Pancreas (tissue), 10 donors: ENCODE measurements at regions not wholly inside any gene's neighbourhood (a gene's known extent, or its start where the extent isn't known, plus 50 kb on each side); places are given as distances from the start of the nearest gene placed in this dataset.

ENCODE experiments used
- ATAC-seq, 4 donors: fragments of 200-7000 bp; cut with Tn5 transposase; one replicate each; pipeline versions ENCODE4 v1.8.0 to v1.9.1; 2020; ENCODE audit warnings: mild to moderate bottlenecking in 4 of 4, moderate library complexity in 4 of 4
- DNase-seq, 6 donors: peaks; one replicate each; pipeline ENCODE4 v3.0.0-alpha.2; 2020
- FAIRE-seq: peaks from 2 replicates; lab custom pipeline; 2012; peaks lifted over from hg19 to GRCh38; lab: Jason Lieb, UNC
- H3K27ac ChIP-seq, 4 donors: fragments of 200-600 bp; sonication (generic); 1 replicate in 3 of 4; 2 replicates in 1 of 4; pipeline versions ENCODE4 v1.5.0 to v1.8.0; 2020
- H3K27me3 ChIP-seq, 4 donors: fragments of 200-600 bp; one replicate each; pipeline ENCODE4 v1.8.0; 2021
- H3K36me3 ChIP-seq, 3 donors: fragments of 200-600 bp; sonication (generic) in 1 of 3; one replicate each; pipeline versions ENCODE4 v1.5.0 to v1.8.0; 2020 to 2021
- H3K4me1 ChIP-seq, 3 donors: fragments of 200-600 bp; one replicate each; pipeline ENCODE4 v1.8.0; 2021
- H3K4me3 ChIP-seq, 4 donors: fragments of 200-600 bp; sonication (generic) in 2 of 4; one replicate each; pipeline versions ENCODE4 v1.5.0 to v1.8.0; 2020 to 2021
- H3K9me3 ChIP-seq, 4 donors: fragments of 200-600 bp; one replicate each; pipeline ENCODE4 v1.8.0; 2021
- CTCF ChIP-seq, 4 donors: fragments of 200-600 bp; sonication (generic) in 3 of 4; IDR thresholded peaks; one replicate each; pipeline versions ENCODE4 v1.5.0 to v1.8.0; 2021; ENCODE audit warnings: antibody characterized with exemption in 4 of 4
- WGBS, 2 donors: extraction: QIAGEN DNeasy Blood & Tissue Kit; methylation state at CpG; one replicate each; pipeline ENCODE4 v1.1.7; 2013; 5-methylcytosine and 5-hydroxymethylcytosine counted together
- intact Hi-C, 3 donors: fragments of 100-400 bp; cut with DNase I; formaldehyde crosslinking; loops; one replicate each; pipeline versions ENCODE4 v1.11.1 to v1.14.2; 2022
- donor health status: healthy with polysubstance abuse.
- donor health status: DM: no; HTN: no; CAD: no; lungs with moderate emphysema.
- donor health status: DM: no; HTN: no; CAD: no.
- donor health status: control.
- donor health status: control.
- donor health status: Bipolar disorder and iron deficiency.
- donor health status: DM: yes; HTN: yes; CAD: no.
- donor health status: DM: no; HTN: no; CAD: no.
- donor health status: DM: no; HTN: no; CAD: no.
- donor health status: DM: yes; HTN: yes; CAD: no.

DNA sequence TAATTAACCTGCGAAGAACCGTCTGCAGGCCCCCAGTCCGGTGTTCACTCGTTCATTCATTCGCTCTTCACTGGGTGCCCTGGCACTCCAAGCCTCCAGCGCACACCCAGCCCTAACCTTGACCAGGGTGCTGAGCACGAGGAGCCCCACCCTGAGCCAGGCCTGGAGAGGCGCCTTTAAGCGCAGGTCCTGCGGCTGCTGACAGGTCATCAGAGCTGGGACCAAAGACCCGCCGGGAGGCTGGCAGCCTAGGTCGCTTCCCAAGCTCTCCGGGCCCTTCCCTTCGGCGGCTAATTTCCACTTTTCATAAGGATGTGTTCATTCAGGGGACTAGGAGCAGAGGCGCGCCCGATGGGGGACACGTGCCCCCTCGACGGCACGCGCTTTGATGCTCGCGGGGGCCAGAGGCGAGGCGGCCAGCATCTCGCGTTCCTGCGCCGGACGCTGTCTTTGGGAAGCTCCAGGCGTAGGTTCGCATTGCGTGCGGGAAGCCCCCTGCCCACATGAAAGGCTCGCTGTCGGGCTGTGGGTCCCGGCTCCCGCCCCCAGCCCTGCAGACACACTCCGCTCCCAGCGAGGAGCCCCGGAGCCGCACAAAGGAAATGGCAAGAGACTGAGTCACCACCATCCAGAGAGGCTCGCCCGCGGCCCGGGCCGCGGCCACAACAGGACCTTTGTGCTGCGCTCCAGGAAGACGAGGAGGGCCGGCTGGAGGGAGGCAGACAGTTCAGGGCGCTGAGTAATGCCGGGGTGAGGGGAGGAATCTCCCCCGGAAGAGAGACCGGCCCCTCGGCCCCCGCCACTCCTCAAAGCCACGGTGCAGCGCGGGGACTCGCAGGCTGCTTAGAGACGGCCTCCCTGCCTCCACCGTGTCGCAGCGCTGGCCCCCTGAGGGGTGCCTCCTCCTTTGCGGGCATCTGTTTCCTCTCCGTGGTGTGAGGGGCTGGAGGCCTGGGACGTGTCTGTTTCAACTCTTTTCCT, 266.4 kb upstream of the HES1 start:
- no peak overlapping the region for H3K4me3 ChIP-seq
- no peaks in the 10 kb centered on the region for H3K9me3 ChIP-seq
- ATAC-seq (peak in 1 of 4 donors; percentile 17), DNase-seq (peak in 3 of 6 donors; percentile 38 to 71 (median 64)), FAIRE-seq (no peak)
- WGBS, 2 donors: 83 to 87% methylated on average over 69 to 71 of the region's 71 CpGs
- intact Hi-C loops: no loop called here
- no peaks in the 10 kb centered on the region for H3K27me3 ChIP-seq
- no peak for TF ChIP-seq CTCF (IDR thresholded peaks at IDR 0.05)
- H3K36me3 ChIP-seq: no peaks in the 10 kb centered on the region
- peaks cover 6 to 13% (median 13%) of the 10 kb centered on the region in 3 donors for H3K4me1 ChIP-seq
- no peak overlapping the region for H3K27ac ChIP-seq

- FAIRE-seq: no peak
- ATAC-seq: no peak
- no peak overlapping the region for H3K4me3 ChIP-seq
These were observed 265.4 kb upstream of the HES1 start for GRCh38 chr3:193870376-193871219.

DNA sequence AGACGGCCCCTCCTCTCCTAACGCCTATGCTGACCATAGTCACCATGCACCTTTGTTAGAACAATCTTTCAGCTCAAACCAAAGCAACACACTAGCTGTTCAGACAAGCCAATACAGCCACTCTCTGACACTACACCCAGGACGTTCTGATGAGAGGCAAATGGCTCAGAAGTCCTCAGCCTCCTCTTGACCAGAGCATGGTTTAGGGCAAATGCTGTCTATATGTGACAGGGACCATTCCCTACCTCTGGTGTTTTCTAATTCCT, 264.8 kb upstream of the HES1 start:
- H3K4me3 ChIP-seq: no peak overlapping the region
- no peak for DNase-seq
- peaks cover 6 to 22% (median 22%) of the 10 kb centered on the region in 3 donors for H3K4me1 ChIP-seq
- H3K36me3 ChIP-seq: no peaks in the 10 kb centered on the region
- no peak for FAIRE-seq
- H3K27me3 ChIP-seq: no peaks in the 10 kb centered on the region
- H3K27ac ChIP-seq: no peak overlapping the region
- WGBS, 2 donors: 53 to 73% methylated on average over 3 of the region's 3 CpGs
- no peak for ATAC-seq
- intact Hi-C loops: no loop called here
- no peak for TF ChIP-seq CTCF (IDR thresholded peaks at IDR 0.05)
- H3K9me3 ChIP-seq: no peaks in the 10 kb centered on the region

More at GRCh38 chr3:193870376-193871219, 265.4 kb upstream of the HES1 start:
- no peaks in the 10 kb centered on the region for H3K27me3 ChIP-seq
- 72 to 77% methylated on average over 18 of the region's 18 CpGs for WGBS, 2 donors
- H3K36me3 ChIP-seq: no peaks in the 10 kb centered on the region
- intact Hi-C loops: no loop called here
- H3K27ac ChIP-seq: no peak overlapping the region
- H3K9me3 ChIP-seq: no peaks in the 10 kb centered on the region
- TF ChIP-seq CTCF (IDR thresholded peaks at IDR 0.05): no peak
- peaks cover 6 to 17% (median 16%) of the 10 kb centered on the region in 3 donors for H3K4me1 ChIP-seq
- DNase-seq: no peak

- peak overlapping the region; percentile 30 to 73 (median 55) for H3K27ac ChIP-seq
- no peaks in the 10 kb centered on the region for H3K27me3 ChIP-seq
- no peaks in the 10 kb centered on the region for H3K9me3 ChIP-seq
- no peak for TF ChIP-seq CTCF (IDR thresholded peaks at IDR 0.05)
- peak in 4 of 6 donors; percentile 64 to 87 (median 82) for DNase-seq
- 17 to 27% methylated on average over 2 of the region's 2 CpGs for WGBS, 2 donors
- peak; percentile 94 to 98 (median 96) for ATAC-seq
- peaks cover 6 to 26% (median 24%) of the 10 kb centered on the region in 3 donors for H3K4me1 ChIP-seq
- H3K36me3 ChIP-seq: no peaks in the 10 kb centered on the region
- H3K4me3 ChIP-seq: no peak overlapping the region
- no peak for FAIRE-seq
- intact Hi-C loops: no loop called here
These were observed 263.6 kb upstream of the HES1 start for GRCh38 chr3:193872265-193872753.
